ENCODE measurements at regions not wholly inside any gene's neighbourhood (a gene's known extent, or its start where the extent isn't known, plus 50 kb on each side); places are given as distances from the start of the nearest gene placed in this dataset.

DNA sequence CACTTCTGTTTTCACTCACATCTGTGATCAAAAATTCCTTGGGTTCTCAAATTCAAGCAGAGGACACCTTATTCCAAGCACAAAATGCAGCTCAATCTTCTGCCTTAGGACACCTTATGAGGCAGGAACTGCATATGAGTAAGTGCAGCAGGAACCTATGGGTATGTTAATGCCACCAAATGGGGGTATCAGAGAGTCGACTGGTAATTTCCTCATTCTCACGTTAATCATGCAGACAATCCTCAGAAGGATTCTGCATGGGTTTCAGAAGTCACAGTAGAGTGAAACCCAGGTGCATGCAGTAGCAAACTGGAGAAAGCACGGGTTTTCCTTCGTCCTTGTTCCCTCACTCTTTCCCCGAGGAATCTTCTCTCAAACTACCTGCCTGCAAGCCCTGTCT, 452.8 kb downstream of the CBLN2 start:
- DNase-seq (ENCODE audit: low read depth in 1 of 2, low spot score in 1 of 2) = no peak

GRCh38 chr18:72089432-72089831, 454.7 kb downstream of the CBLN2 start:
- no peak for DNase-seq (ENCODE audit: low read depth in 1 of 2, low spot score in 1 of 2)

GRCh38 chr18:72086421-72086820, 457.7 kb downstream of the CBLN2 start:
- no peak for DNase-seq (ENCODE audit: low read depth in 1 of 2, low spot score in 1 of 2)

GRCh38 chr18:72075040-72075439, 469.1 kb downstream of the CBLN2 start:
- no peak for DNase-seq (ENCODE audit: low read depth in 1 of 2, low spot score in 1 of 2)

GRCh38 chr18:72063001-72063400, 481.1 kb downstream of the CBLN2 start:
- no peak for DNase-seq (ENCODE audit: low read depth in 1 of 2, low spot score in 1 of 2)

GRCh38 chr18:72058851-72059250, 485.3 kb downstream of the CBLN2 start:
- DNase-seq (ENCODE audit: low read depth in 1 of 2, low spot score in 1 of 2) = no peak

GRCh38 chr18:72056171-72056570, 488.0 kb downstream of the CBLN2 start:
- no peak for DNase-seq (ENCODE audit: low read depth in 1 of 2, low spot score in 1 of 2)

- DNase-seq (ENCODE audit: low read depth in 1 of 2, low spot score in 1 of 2) = no peak
Measured at GRCh38 chr18:72041313-72042032, 502.7 kb downstream of the CBLN2 start.

DNA sequence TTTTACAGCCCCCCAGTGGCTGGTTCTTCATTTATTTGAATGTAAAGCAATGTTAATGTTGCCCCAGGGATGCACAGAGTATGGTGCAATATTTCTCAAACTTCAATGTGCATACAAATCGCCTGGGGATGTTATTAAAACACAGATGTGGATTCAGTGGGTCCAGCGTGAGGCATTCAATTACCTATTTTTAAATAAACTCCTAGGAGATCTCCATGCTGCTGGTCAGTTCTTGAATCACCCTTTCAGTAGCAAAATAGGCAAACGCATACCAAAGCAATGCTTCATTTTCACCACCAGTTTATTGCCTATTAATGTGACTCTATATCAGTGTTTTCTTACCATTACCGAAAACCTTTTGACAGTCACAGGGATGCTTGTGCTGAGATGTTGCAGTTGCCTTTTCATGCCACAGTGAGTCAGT, 530.7 kb downstream of the CBLN2 start:
- no peak for DNase-seq (ENCODE audit: low read depth in 1 of 2, low spot score in 1 of 2)

DNA sequence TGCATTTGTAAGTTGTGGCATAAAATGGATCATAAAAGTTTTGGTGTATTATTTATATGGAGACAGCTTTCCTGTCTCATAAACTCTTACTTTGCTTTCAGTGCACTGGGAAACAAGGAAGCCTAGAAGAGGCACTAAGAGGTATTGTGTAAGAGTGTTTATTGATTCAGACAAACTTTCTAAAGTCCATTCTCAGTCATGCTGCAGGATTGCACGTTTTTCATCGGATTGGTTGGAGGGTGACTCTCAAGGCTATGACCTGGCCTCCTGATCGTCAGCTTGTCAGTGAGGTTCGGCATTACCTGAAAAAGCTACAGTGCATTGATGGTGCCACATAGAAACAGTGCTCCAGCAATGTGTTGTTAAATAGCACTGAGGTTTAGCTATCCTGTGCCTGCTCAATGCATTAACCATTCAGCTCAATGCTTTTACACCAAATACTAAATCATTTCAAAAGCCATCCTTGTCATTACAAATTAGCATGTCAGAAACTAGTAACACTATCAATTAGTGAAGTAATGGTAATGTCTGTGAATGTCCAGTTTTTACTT, 545.5 kb downstream of the CBLN2 start:
- DNase-seq (ENCODE audit: low read depth in 1 of 2, low spot score in 1 of 2) = no peak

GRCh38 chr18:71995904-71996465, 548.2 kb downstream of the CBLN2 start:
- DNase-seq (ENCODE audit: low read depth in 1 of 2, low spot score in 1 of 2) = no peak

GRCh38 chr18:71994273-71994672, 549.9 kb downstream of the CBLN2 start:
- DNase-seq (ENCODE audit: low read depth in 1 of 2, low spot score in 1 of 2) = no peak

GRCh38 chr18:71989616-71990015, 554.5 kb downstream of the CBLN2 start:
- no peak for DNase-seq (ENCODE audit: low read depth in 1 of 2, low spot score in 1 of 2)

DNA sequence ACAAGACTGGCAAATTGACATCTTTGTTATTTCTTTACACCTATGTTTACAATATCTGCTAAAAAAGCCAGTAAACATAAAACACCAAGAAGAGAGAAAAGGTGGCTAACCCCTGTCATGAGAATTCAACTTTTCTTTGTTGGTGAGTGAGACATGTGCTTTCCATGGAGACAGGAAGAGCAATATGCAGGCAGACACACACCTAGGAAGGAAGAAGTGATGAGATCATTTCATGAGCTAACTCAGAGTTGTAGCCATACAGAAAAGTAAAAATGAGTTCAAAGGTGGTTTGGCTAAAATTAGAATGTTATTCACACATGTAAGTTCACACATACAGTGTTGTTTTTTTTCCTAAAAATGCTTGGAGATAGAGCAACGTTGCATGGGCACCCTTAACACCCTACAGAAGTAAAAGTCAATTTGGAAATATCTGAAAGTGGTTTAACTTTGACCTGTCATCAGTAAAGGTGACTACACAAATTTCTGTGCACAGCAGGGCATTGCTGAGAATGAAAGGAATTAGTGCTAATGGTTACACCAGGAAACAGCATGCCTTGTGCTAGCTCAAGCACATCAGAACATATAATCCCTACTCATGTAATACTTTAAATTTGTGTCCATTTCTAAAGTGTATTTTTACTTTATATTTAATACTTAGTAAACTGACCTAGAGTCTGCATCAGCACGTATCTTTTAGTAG, 557.6 kb downstream of the CBLN2 start:
- no peak for DNase-seq (ENCODE audit: low read depth in 1 of 2, low spot score in 1 of 2)

DNA sequence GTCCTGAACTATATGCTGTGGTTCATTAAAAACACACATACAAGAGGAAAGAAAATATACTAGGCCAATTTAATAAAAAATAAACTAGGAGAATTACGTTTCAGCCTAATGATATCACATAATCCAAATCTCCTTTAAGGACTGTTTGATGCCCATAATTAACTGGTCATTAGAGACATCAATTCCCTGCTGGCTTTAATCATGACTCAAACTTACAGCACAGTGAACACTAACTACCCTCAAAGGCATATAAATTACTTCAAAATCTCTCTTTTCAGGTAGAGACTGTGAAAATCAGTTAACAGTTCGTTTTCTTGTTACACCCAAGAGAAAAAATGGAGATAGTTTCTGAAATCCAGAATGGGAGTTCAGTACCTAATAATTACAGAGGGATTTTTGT, 567.4 kb downstream of the CBLN2 start:
- no peak for DNase-seq (ENCODE audit: low read depth in 1 of 2, low spot score in 1 of 2)

DNA sequence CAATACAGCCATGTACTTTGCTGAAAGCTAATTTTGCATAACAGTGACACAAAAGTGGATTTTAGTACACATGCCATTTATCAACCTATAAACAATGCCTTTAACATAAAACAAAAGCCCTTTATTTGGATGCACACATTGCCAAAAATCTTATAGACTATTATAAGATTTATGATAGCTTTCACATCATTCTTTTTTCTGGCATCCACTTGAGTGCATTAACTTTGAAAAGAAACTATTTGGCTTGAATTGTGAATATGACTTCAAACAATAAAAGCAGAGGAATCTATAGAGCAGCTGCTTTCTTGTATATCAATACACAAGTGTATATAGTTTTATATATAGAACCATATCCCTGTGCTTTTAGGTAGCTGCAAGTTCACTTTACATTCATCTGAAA, 577.4 kb downstream of the CBLN2 start:
- DNase-seq (ENCODE audit: low read depth in 1 of 2, low spot score in 1 of 2) = no peak

- no peak for DNase-seq (ENCODE audit: low read depth in 1 of 2, low spot score in 1 of 2)
Measured at GRCh38 chr18:71958605-71959004, 585.5 kb downstream of the CBLN2 start.

GRCh38 chr18:71951001-71951400, 593.1 kb downstream of the CBLN2 start:
- no peak for DNase-seq (ENCODE audit: low read depth in 1 of 2, low spot score in 1 of 2)

- DNase-seq (ENCODE audit: low read depth in 1 of 2, low spot score in 1 of 2) = no peak
Measured at GRCh38 chr18:71942433-71942832, 601.7 kb downstream of the CBLN2 start.

- DNase-seq (ENCODE audit: low read depth in 1 of 2, low spot score in 1 of 2) = no peak
Measured at GRCh38 chr18:71939483-71939882, 604.7 kb downstream of the CBLN2 start.

GRCh38 chr18:71936744-71937143, 607.4 kb downstream of the CBLN2 start:
- no peak for DNase-seq (ENCODE audit: low read depth in 1 of 2, low spot score in 1 of 2)

DNA sequence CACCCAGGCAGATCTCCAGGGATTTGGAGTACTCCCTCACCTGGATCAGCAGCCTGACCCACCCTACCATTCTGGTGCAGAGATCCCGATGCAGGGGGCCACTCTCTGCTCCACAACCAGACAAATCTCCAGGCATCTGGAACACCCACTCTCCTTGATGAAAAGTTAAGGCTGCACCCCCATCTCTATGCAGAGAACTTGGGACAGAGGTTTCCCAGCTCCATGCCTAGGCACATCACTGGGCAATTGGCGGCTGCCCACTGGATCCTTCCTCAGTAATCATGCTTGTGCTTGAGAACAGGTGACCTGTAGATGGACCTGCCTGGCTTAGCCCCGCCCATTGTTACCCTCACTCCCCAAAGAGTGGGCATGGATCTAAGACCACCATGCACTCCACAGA, 624.9 kb downstream of the CBLN2 start:
- DNase-seq (ENCODE audit: low read depth in 1 of 2, low spot score in 1 of 2) = no peak

All from stimulated activated CD4-positive, alpha-beta T cell treated with anti-CD3 and anti-CD28 coated beads, Interleukin-15, amount 100 ng/mL, for 1 hour (primary cell).